ENCODE measurements at regions not wholly inside any gene's neighbourhood (a gene's known extent, or its start where the extent isn't known, plus 50 kb on each side); places are given as distances from the start of the nearest gene placed in this dataset.
A peak's percentile ranks its signal among the peaks of the same experiment; 100 is the strongest.

GRCh38 chr20:63116412-63117106 is 99.4 kb downstream of the YTHDF1 start:
- peak; percentile 38 for DNase-seq (ENCODE audit: low read depth)

GRCh38 chr20:63115651-63116411 is 100.1 kb downstream of the YTHDF1 start:
- no peak for DNase-seq (ENCODE audit: low read depth)

- peak; percentile 41 for DNase-seq (ENCODE audit: low read depth)
Observed at GRCh38 chr20:63114693-63115311, 101.1 kb downstream of the YTHDF1 start.

- no peak for DNase-seq (ENCODE audit: low read depth)
Observed at GRCh38 chr20:63114006-63114692, 101.8 kb downstream of the YTHDF1 start.

GRCh38 chr20:63112491-63113219 is 103.3 kb downstream of the YTHDF1 start:
- DNase-seq (ENCODE audit: low read depth) = no peak

DNA sequence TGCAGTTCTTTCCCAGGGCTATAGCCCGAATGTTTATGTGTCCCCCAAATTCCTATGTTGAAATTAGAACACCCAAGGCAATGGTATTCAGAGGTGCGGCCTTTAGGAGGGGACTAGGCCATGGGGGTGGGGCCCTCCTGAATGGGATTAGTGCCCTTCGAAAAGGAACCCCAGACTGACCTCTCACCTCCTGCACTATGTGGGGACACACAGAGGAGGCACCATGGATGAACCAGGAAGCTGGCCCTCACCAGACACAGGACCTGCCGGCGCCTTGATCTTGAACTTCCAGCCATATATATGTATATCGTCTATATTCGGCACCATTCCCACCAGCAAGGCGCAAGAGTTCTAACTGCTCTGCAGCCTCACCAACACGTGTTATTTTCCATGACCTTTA is 101.5 kb upstream of the BHLHE23 start:
- DNase-seq (ENCODE audit: low read depth) = no peak

DNA sequence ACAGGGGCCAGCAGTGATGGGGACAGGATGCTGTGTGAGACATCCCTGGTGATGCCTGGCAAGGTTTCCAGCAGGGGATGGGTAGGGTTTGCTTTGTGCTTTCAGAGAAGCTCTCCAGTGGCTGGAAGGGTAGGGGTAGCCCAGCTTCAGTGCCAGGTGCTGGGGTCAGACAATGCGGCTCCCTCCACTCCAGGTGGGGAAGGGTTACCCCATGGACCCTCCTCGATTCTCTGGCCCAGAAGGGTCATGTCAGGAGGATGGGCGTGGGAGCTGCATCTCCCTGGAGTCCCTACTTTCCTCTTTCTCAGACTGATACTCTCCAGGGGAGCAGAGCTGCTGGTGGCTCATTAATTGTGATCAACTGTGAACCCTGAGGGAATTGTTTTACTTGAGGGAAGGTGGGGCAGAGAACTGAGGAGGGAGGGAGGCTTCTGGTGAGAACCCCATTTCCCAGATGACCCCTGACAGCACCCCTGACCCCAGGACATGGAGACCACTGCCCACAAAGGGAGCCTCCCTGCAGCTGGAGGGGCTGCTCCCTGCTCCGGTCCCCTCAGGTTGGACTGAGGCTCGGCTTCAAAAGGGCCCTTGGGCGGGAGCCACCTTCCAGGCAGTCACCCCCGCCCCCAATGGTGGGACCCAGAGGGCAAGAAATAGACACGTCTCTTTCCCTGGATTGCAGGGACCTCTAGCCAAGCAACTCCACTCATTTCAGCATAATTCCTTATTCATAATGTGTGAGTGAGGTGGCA is 100.9 kb upstream of the BHLHE23 start:
- DNase-seq (ENCODE audit: low read depth) = no peak

DNA sequence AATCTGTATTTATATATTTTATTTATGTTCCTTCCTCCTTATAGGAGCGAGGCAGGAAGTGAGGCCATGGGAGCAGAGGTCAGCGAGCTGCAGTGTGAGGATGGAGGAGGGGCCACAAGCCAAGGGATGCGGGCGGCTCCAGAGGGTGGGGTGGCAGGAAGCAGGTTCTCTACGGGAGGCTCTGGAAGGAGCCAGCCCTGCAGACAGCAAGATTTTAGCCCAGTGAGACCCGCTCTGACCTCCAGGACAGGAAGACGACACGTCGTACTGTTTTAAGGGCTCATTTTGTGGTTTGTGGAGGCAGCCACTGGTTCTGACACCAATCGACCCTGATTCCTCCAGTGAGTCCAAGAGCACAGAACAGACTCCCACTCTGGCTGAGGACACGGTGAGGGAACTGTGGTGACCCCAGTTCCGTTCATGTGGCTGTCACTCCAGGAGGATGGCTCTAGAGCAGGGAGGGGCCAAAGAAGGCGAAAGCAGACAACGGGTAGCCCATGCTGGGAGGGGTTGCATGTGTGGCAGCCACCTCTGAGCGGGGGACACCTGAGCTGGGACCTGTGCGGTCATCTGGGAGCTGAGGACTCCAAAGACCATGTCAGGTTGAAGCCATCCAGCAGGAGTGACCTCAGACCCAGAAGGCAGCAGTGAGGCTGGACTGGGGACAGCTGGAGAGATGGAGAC is 100.1 kb upstream of the BHLHE23 start:
- DNase-seq (ENCODE audit: low read depth) = no peak

DNA sequence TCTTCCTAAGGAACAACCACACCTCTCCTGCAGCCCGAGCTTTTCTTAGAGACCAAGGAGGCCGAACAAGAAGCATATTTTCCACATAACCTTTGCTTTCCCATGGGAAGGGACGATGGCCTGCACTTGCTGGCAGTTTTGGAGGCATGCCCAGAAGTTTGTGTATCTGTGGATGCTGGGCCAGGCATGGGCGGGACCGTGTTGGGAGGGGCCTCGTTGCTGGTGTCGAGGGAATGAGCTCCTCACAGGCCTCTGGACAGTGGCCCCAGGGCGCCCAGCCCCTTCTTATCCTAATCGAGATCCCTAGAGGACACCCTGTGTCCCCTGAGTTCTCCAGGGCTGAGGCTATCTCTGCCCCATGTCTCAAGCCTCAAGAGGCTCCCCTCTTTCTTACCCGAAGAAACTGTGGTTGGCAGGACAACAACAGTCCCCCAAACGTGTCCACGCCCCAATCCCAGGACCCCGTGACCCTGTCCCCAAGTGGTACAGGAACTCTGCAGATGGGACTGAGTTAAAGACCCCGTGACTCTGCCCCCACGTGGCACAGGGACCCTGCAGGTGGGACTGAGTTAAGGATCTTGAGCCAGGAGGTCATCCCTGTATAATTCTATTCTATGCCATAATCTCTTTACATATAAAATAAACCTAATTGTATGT is 99.5 kb upstream of the BHLHE23 start:
- DNase-seq (ENCODE audit: low read depth) = peak; percentile 50

DNA sequence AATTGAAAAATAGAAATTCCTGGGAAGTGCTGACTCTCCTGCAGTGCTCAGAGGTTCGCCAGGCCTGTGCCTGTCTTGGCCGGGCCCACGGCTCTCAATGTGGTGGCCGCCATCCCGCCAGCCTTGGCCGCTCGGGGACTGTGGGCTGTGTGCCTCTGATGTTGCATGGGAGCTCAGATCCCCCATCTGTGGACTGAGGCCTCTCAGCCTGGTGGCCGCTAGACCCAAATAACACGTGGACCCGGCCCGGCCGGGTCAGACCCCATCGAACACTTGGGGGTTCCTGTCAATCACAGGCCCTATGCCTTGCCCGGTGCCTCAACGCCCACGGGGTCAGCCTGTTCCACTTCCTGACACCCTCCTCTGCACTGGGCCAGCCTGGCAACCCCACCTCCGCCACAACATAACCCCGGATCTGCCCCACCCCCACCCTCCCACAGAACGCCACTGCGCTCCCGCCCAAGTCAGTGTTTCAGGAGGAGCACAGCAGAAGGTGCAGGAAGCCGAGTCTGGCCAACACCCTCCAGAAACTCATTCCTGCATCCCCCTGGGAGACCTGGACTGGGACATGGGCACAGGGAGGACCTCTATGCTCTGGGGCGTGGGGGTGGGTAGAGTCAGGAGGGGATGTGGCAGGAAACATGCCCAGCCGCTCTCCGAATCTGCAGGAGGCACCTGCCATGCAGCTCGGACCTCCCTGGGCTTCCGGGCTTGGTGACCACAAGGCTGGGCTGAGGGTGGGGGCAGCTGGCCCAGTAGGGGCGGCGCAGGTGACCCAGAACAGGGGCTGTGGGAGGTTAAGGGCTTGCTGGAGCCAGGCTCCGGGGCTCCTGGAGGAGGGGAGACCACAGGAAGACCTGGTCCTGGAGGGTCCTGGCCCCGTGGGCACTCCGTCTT is 98.7 kb upstream of the BHLHE23 start:
- no peak for DNase-seq (ENCODE audit: low read depth)

- no peak for DNase-seq (ENCODE audit: low read depth)
Observed at GRCh38 chr20:63104312-63105181, 97.8 kb upstream of the BHLHE23 start.

GRCh38 chr20:63103402-63104311 is 96.9 kb upstream of the BHLHE23 start:
- peak; percentile 39 for DNase-seq (ENCODE audit: low read depth)

DNA sequence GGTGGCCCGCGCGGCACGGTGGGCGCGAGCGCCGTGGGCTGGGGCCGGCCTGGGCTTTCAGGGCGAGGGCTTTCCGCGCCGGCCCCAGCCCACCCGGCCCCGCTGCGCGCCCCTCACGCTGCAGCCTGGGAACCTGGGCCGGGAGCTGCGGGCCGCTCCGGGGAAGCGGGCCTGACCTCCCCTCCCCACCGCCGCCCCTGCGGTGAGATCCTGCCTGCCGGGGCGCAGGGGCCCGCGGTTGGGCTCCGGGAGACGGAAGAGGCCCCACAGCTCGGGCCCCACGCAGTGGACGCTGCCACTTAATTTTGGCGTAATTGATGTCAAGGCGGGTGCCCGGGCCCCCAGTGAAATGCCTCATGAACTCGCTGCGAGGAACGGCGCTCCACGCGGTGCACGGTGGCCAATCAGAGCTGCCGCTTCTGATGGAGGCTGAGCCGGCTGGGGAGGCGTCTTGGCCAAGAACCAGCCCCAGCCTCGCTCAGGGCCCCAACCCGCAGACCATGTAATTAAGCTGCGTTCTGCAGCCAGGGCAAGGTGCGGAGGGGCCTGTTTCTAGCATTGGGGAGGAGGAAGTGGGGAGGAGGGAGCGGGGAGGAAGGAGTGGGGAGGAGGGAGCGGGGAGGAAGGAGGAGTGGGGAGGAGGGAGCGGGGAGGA is 96.1 kb upstream of the BHLHE23 start:
- DNase-seq (ENCODE audit: low read depth) = peak; percentile 53

DNA sequence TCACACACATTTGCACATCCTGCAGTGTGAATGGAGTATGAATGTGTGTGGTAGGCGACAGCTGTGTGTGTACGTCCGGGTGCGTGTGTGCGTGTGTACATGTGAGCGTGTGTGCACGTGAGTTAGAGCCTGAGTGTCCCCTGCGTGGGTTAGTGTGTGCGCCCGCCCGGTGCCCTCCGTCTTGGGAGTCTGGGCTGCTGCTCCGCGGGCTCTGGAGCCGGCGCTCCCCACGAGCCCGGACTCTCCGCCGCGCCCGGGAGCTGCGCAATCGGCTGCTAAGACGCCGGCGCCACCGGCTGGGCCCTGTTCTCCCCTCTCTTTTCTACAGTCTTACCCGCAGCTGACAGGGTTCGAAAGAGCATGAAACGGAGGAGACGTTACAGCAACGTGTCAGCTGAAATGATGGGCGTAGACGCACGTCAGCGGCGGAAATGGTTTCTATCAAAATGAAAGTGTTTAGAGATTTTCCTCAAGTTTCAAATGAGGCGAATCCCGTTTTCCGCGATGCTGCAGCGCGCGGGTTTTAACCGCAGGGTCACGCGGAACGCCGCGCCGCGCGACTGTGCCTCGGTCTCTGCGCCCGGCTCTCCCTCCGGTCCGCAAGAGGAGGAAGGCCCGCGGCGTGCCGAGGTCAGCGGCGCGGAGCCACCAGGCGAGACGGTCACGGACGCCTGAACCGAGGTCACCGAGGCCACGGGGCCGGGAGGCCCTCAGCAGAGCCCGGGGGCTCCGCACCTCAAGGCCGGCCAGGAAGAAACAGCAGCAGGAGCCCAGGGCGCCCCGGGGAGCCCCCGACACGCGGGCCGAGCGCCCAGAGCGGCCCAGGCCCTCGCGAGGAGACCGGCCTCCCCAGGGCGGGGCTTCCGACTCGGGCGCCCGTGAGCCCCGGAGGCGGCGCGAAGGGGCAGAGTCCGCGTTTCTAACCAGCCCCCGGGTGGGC is 95.3 kb upstream of the BHLHE23 start:
- peak; percentile 44 for DNase-seq (ENCODE audit: low read depth)
